ENCODE measurements at regions not wholly inside any gene's neighbourhood (a gene's known extent, or its start where the extent isn't known, plus 50 kb on each side); places are given as distances from the start of the nearest gene placed in this dataset.
"Not testable (repeated sequence)": the region's sequence is repeated elsewhere in the genome, so short reads cannot be mapped to it uniquely, and the experiment has no call there.

DNA sequence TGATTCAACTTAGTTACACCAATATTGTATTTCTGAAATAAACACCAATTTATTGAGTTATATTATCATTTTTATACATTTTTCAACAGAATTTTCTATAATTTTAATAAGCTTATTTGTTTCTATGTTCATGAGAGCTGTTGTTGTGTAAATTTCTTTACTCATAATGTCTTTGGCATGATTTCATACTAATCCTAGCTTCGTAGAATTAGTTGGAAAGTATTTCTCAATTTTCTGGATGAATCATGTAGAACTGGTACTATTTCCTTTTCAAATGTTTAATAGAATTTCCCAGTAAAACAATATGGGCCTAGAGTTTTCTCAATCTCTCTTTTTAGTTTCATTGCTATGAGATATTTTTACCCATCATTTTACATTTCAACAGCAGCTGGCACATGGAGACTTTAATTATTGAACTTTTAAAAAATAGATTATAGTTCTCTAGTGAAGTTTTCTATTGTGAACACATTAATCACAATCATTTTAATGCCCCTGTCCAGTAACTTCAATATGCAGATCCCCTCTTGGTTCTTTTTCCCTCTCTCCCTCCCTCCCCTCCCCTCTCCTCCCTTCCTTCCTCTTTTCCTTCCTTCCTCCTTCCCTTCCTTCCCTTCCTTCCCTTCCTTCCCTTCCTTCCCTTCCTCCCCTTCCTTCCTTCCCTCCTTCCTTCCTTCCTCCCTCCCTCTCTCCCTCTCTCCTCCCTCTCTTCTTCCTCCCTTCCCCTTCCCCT lies 1357.1 kb downstream of the ZPLD1 start:
- DNase-seq (ENCODE audit: low spot score) = no peak

DNA sequence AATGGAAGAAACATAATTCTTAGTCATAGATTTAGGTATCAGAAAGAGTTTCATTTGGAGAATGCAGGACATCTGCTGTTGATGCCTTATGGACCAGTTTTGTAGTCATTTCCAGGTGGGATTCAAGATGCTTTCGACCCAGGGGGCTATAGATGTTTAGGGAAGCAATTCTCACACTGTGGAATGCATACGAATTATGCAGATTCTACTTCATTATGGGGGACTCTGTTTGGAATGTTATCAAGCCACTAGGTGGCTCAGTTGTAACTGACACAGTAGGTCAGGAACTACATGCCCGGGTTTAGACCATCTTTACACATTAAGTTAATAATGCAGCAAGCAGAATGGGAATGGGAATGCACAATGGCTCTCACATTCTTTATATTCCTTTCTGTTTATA lies 1359.8 kb downstream of the ZPLD1 start:
- no peak for DNase-seq (ENCODE audit: low spot score)

DNA sequence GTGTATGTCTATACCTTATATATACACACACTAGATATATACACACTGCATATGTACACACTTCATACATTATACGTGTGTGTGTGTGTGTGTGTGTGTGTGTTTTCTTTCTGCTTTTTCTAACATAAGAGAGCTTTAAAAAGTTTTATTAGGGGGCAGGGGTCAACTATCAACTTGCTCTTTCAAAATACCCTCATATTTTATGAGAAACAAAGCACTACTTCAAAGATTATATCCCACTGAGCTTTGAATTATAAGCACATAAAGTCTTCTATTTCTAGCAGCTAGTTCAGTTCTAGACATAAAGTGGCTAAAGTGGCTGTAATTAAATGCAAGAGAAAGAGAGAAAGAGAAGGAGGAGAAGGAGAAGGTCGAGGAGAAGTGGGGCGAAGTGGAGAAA lies 1361.3 kb downstream of the ZPLD1 start:
- DNase-seq (ENCODE audit: low spot score) = no peak

DNA sequence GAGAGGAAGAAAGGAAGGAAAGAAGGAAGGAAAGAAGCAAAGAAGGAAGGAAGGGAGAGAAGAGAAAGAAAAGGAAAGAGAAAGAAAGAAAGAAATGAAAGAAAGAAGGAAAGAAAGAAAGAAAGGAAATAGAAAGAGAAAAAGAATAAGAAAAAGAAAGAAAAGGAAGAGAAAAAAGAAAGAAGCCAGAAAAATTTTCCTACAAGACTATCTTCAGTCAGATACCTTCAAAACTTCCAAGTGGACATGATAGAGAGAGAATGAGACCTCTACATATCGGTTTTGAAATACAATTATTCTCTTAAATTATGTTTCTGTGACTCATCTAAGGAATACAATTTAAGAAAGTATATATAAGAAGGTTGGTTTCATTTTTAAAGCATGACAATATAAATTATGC lies 1369.0 kb downstream of the ZPLD1 start:
- no peak for DNase-seq (ENCODE audit: low spot score)

DNA sequence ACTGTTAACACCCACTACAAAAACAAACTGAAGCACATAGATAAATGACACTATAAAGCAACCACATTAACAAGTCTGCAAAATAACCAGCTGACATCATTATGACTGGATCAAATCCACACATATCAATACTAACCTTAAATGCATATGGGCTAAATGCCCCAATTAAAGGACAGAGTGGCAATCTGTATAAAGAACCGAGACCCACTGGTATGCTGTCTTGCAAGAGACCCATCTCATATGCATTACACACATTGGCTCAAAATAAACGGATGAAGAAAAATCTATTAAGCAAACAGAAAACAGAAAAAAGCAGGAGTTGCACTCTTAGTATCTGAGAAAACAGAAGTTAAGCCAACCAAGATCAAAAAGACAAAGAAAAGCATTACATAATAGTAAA lies 1375.4 kb downstream of the ZPLD1 start:
- DNase-seq (ENCODE audit: low spot score) = no peak

DNA sequence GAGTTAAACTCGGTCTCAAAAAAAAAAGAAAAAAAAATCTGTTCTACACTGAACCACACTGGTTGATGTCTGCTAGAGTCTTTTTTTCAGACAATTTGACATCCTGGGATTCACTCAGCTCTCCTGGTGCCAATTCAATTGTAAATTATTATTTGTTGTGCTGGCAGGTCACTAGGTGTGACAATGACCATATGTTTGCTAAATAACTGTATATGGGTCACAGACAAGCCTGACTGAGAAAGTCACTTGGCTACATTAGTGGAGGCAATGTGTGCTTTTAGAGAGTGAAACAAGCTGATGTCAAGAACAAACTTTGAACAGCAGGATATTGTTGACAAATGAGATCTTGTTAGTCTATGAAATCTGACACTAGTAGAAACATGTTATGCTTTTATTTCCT lies 1379.1 kb downstream of the ZPLD1 start:
- no peak for DNase-seq (ENCODE audit: low spot score)

DNA sequence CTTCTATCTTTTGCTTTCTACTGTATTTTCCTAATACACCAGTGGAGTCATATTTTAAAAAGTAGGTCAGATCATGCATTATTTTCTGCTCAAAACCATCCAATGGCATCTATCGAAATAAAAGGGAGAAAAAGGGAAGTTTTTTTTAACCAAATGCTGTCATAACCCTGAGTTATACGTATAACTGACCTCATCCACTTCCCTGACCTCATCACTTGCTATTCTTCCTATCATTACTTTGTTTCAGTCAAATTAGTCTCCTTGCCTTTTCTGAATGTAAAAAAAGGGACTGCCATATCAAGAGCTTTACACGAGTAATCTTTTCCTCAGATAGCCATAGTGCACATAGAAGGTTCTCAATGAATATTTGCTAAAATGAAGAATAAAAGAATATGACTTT lies 1383.6 kb downstream of the ZPLD1 start:
- no peak for DNase-seq (ENCODE audit: low spot score)

DNA sequence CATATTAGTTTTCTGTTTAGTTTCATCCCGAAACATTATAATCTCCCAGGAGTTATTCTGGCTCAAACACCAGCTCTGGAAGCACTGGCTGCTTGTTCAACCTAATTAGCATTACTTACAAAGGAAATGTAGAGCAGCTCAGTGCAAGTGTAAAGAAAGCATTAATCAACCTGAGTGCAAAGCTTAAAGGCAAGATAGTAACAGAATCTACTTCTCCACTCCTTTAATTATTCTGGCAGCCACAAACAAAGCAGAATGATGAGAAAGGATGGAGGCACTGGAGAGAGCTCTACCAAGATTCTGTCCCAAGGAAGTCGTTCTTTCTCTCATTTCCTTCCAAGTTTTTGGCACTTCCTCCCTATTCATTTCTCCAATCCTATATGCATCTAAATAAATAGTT lies 1384.0 kb downstream of the ZPLD1 start:
- no peak for DNase-seq (ENCODE audit: low spot score)

DNA sequence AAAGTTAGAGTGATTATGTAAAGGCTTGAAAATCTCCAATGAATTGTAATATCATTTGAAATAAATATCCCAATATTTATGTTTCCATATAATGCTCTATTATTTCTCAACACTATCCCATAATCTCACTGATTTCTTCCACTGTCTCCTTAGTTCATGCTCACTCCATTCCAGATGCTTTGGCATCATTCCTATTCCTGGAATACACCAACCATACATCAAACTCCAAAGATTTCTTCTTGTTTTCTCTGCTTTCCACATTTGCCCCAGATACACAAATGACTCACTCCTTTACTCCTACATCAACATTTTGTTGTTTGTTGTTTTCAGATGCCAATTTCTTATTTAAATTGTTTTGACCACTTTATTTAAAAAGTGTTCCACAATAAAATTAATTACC lies 1390.8 kb downstream of the ZPLD1 start:
- DNase-seq (ENCODE audit: low spot score) = no peak

DNA sequence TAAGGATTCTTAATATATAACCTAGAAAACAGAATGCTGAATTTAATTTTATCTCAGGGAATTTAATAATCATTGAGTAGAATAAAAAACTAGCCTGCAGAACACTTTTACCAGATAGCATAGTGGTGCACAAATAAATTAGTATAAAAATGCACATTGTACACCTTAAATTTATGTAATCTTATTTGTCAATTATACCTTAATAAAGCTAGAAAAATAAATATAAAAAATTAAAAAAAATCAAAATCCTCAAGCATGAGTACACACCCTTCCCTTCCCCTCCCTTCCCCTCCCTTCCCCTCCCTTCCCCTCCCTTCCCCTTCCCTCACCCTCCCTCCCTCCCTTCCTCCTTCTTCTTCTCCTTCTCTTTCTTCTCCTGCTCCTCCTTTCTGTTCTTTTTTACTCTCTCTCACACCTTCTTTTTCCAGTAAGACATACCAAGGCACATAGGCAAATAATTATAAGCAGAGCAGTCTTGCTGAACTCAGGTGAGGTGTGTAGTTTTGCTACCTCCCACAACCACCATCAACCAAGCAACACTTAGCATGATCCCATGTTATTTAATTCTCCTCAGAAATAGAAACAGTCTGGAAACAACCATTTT lies 1395.0 kb downstream of the ZPLD1 start:
- no peak for DNase-seq (ENCODE audit: low spot score)

DNA sequence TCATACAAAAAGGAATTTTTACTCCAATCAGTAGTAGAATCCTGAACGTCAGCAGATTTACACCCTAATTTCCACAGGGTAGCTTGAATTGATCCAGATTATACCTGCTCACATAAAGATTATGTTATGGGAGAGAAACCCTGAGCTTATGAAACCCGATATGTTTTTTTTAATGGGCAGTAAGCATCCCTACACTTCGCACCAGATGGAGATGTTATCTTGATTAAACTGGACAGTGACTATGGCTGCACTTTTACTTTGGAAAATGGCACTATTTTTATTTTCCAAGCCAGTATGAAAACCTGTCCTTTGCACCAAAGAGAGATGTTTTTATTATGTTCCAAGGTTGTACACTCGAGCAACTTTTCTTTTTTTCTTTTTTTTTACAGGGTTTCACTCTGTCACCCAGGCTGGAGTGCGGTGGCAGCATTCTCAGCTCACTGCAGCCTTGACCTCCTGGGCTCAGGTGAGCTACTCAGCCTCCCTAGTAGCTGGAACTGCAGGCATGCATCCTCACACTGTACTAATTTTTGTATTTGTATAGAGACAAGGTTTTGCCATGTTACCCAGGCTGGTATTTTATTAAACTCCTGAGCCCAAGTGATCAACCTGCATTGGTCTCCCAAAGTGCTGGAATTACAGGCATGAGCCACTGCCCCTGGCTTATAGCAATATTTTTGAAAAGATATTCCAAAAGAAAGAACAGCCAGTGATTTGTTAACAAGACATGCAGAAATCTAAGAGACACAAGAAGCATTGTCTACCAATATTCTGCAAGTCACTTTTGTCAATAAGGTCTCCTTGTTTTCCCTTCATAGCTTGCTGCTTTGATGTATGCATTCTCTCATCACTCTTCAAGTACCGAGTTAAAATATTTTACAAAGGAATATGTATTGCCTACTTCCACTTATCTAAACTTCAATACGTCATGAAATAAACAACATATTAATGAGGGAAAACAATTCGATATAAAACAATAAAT lies 1412.6 kb downstream of the ZPLD1 start:
- DNase-seq (ENCODE audit: low spot score) = no peak

DNA sequence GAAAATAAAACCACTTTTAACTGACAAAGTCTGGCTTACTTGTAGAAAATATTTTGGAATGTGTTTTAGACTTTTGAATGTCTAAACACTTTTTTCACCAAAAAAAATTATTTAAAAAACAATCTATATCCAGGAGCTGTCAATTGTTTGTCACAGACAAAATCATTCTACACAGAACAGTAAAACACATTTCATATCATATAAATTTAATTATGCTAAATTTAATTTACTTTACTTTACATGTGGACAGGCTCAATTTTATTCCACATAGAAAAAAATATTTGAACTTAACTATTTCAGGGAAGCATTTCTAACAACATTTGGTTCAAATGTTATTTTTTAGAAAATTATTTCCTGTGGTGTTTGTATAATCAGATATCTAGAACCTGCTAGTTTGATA lies 1417.0 kb downstream of the ZPLD1 start:
- no peak for DNase-seq (ENCODE audit: low spot score)

DNA sequence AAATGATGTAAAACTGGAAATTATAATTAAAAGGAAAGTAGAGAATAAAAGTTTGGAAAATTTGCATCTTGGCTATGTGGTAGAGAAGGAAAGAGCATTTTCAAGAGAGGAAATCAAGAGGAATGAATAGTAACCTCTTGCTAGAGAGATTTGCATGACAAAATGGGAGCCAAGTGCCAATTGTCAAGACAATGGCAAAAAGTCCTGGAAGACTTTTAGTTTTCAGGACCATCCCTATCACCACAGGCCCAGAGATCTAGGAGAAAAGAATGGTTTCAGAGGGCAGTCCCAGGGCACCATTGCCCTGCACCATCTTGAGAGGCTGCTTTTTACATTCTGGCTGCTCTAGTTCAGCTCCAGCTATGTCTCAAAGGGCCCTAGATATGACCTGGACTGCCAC lies 1427.6 kb downstream of the ZPLD1 start:
- DNase-seq (ENCODE audit: low spot score) = no peak

DNA sequence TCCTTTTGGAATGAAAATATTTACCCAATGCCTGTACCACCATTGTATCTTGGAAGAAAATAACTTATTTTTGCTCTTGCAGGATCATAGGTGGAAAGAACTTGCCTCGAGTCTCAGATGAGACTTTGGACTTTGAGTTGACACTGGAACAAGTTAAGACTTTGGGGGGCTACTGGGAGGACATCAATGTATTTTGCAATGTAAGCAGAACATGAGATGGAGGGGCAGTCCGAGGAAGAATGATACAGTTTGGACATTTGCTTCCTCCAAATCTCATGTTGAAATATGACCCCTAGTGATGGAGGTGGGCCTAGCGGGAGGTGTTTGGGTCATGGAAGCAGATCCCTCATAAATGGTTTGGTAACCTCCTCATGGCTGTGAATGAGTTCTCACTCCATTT lies 1428.6 kb downstream of the ZPLD1 start:
- no peak for DNase-seq (ENCODE audit: low spot score)

DNA sequence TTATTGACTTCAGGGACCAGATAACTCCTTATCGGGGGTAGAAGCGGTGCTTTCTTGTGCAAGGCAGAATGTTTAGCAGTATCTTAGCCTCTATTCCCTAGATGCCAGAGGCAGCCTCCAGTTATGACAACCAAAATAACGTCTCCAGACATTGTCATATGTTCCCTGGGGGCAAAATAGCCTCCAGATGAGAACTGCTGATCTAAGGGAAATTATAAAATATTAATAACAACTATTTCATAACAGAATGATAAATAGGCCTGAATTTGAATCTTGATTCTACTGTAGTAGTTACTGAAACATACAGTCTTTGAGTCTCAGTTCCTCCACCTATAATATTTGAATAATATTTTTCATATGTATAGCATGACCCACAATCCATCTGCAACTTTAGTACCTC lies 1431.3 kb downstream of the ZPLD1 start:
- no peak for DNase-seq (ENCODE audit: low spot score)

DNA sequence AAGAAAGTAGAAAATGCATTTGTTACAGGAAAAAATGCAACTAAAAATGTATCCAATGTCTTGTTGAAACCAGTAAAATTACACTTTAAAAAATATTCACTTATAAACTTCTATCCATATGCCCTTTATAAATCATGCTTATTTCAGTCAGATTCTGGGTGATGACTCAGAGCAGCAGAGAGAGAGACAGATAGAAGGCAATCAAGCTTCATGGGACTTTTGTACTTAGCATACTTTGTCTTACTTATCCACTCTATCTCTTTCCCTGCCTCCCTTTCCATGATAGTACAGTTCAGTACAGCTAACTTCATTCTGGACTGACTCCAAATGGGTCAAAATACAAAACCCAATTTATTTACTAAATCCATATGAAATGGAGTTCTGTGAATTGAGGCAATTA lies 1438.2 kb downstream of the ZPLD1 start:
- DNase-seq (ENCODE audit: low spot score) = no peak

DNA sequence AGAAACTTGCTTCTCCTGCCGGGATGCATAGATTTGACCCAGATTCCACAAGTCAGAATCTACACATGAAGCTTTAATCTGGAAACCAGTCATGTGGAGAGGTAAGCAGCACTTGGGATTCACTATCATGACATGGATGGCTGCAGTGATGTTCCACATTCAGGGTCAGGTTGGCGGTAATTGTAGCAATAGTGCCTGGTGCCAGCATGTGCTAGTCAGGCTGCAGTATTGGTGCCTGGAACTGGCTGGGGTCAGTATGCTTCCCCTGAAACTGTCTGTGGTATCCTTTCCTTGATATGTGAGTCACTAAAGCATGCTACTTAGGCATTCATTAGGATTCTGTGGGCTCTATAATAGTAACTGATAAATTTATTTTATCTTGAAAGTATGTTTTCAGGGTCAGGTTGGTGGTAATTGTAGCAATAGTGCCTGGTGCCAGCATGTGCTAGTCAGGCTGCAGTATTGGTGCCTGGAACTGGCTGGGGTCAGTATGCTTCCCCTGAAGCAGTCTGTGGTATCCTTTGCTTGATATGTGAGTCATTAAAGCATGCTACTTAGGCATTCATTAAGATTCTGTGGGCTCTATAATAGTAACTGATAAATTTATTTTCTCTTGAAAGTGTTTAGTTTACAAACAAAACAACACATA lies 1439.2 kb downstream of the ZPLD1 start:
- no peak for DNase-seq (ENCODE audit: low spot score)

DNA sequence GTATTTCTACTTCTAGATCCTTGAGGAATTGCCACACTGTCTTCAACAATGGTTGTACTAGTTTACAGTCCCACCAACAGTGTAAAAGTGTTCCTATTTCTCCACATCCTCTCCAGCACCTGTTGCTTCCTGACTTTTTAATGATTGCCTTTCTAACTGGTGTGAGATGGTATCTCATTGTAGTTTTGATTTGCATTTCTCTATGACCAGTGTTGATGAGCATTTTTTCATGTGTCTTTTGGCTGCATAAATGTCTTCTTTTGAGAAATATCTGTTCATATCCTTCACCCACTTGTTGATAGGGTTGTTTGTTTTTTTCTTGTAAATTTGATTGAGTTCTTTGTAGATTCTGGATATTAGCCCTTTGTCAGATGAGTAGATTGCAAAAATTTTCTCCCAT lies 1447.0 kb downstream of the ZPLD1 start:
- DNase-seq (ENCODE audit: low spot score) = not testable (repeated sequence)

DNA sequence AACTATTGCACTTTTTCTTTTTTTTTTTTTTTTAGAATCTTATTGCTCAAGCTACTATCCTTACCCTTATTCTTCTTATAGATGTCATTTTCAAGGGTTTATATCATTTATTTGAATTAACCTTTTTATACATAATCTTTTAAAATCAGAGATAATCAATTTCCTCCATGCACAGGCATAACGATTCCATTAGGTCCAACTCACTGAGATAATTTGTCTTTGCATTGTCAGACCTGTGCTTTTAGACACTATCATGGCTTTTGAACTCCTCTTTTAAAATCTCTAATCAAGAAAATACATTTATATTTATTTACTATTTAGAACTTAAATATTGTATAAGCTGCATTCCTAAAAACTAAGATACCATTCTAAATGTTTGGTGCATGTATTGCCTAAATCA lies 1454.9 kb downstream of the ZPLD1 start:
- DNase-seq (ENCODE audit: low spot score) = no peak

DNA sequence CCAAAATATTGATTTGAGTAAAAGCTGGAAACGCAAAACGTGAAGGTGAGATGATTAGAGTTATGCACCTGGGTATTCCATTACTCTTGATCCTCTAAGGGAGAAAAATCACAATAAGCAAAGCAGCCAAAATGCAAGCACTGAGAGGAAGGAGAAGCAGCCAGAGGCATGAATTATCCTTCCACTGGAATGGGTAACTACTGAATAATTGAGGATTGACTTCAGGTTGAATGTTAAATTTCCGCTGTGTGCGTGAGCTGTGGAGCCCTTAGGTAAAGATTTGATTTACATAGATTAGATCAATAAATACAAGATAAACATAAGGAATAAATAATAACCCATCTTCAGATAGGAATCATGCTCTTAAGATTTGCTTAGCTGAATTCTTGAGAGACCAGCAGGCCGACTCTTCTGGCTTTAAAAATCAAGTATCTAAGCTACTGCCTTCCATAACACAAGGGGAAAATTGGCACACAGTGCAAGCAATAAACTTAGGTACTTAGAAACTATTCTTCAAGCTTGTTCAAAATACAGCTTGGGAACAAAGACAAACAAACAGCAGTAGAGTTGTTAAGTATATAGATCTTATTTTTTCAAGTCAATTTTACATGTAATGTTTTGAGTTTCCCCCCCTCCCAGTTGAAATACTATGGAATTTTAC lies 1459.5 kb downstream of the ZPLD1 start:
- DNase-seq (ENCODE audit: low spot score) = no peak

DNA sequence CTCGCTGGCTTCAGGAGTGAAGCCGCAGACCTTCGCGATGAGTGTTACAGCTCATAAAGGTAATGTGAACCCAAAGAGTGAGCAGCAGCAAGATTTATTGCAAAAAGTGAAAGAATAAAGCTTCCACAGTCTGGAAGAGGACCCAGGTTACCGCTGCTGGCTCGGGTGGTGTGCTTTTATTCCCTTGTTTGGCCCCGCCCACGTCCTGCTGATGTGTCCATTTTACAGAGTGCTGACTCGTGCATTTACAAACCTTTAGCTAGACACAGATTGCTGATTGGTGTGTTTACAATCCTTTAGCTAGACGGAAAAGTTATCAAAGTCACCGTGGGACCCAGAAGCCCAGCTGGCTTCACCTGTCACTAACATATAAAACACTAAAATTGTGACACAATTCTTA lies 1464.5 kb downstream of the ZPLD1 start:
- DNase-seq (ENCODE audit: low spot score) = no peak

DNA sequence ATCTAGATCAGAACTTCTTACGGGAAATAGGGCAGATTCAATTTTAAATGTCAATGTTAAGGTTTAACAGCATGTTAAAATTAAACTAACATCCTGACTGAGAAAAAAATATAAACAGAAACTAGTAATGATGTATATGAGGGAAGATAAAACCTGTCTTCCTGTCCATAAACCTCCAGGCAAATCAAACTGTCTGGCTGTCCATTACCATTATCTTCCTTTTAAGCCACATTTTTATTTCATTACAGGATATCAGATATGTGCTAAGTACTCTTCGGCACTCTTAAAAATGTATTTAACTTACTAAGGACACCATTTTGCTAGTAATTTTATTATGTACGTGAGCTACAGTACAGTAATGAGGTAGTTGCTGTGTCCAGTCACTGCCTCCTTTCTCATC lies 1461.7 kb upstream of the ALCAM start:
- DNase-seq (ENCODE audit: low spot score) = no peak

Measured in ecto neural progenitor cell (in vitro differentiated cells).